T-cell (primary cell): ENCODE measurements at regions not wholly inside any gene's neighbourhood (a gene's known extent, or its start where the extent isn't known, plus 50 kb on each side); places are given as distances from the start of the nearest gene placed in this dataset.

Source experiments
- ATAC-seq, 4 experiments: fragments of 200-7000 bp in 3 of 4; fragments of 150-1000 bp in 1 of 4; cut with Tn5 transposase; replicated peaks in 1 of 4; 1 replicate in 3 of 4; 2 replicates in 1 of 4; pipeline ENCODE4 v1.10.0; 2021; ENCODE audit warnings: moderate library complexity in 3 of 4, mild to moderate bottlenecking in 2 of 4, moderate number of reproducible peaks in 1 of 4
- CTCF ChIA-PET, 2 donors: fragments of 300-600 bp; sonication (Branson Sonifier 250); formaldehyde crosslinking; loops; one replicate each; lab custom pipeline; 2022; ENCODE audit warnings: antibody characterized with exemption in 2 of 2; lab: Charles Lee
- POLR2A ChIA-PET, 2 donors: fragments of 300-600 bp; sonication (Branson Sonifier 250); formaldehyde crosslinking; loops; one replicate each; lab custom pipeline; 2022; ENCODE audit warnings: antibody characterized with exemption in 2 of 2; lab: Charles Lee
- DNase-seq, 35 experiments: peaks; one replicate each; pipeline versions ENCODE4 v3.0.0 to v3.0.0-alpha.2; 2013 to 2023
- H3K27ac ChIP-seq: one replicate; pipeline ENCODE4 v1.5.1; 2013; ENCODE audit warnings: low read length
- H3K27me3 ChIP-seq, 2 experiments: replicated peaks in 1 of 2; 1 replicate in 1 of 2; 2 replicates in 1 of 2; pipeline versions ENCODE4 v1.6.1 to v1.7.0; 2013; ENCODE audit warnings: low read length in 1 of 2, mixed read lengths in 1 of 2; ENCODE audit not compliant: control insufficient read depth in 2 of 2, insufficient read depth in 2 of 2; ENCODE audit errors: extremely low read depth in 1 of 2
- H3K36me3 ChIP-seq, 2 donors: 1 replicate in 1 of 2; 2 replicates in 1 of 2; pipeline versions ENCODE4 v1.6.1 to v1.7.0; 2013; ENCODE audit warnings: low read length in 1 of 2; ENCODE audit not compliant: control insufficient read depth in 2 of 2, insufficient read depth in 1 of 2; ENCODE audit errors: extremely low read depth in 1 of 2
- H3K4me1 ChIP-seq, 2 experiments: 1 replicate in 1 of 2; 2 replicates in 1 of 2; pipeline versions ENCODE4 v1.6.1 to v1.7.0; 2013; ENCODE audit warnings: low read length in 2 of 2, mixed read lengths in 1 of 2; ENCODE audit not compliant: insufficient read depth in 2 of 2, control insufficient read depth in 1 of 2; ENCODE audit errors: extremely low read depth in 1 of 2
- H3K4me3 ChIP-seq, 2 donors: 1 replicate in 1 of 2; 2 replicates in 1 of 2; pipeline versions ENCODE4 v1.5.1 to v1.7.0; 2013; ENCODE audit warnings: mild to moderate bottlenecking in 2 of 2, low read length in 1 of 2, moderate library complexity in 1 of 2; ENCODE audit not compliant: control insufficient read depth in 1 of 2; ENCODE audit errors: extremely low read depth in 1 of 2
- H3K9me3 ChIP-seq: 2 replicates; pipeline ENCODE4 v1.7.0; 2013
- H3K27ac Mint-ChIP-seq, 2 donors: one replicate each; pipeline ENCODE4 v1.8.0; 2020 to 2021; ENCODE audit warnings: mild to moderate bottlenecking in 2 of 2, mixed read lengths in 2 of 2
- H3K27me3 Mint-ChIP-seq, 2 donors: one replicate each; pipeline ENCODE4 v1.8.0; 2021 to 2022; ENCODE audit warnings: mixed read lengths in 2 of 2
- H3K36me3 Mint-ChIP-seq: one replicate; pipeline ENCODE4 v1.8.0; 2021; ENCODE audit warnings: mixed read lengths
- H3K4me1 Mint-ChIP-seq, 3 donors: one replicate each; pipeline ENCODE4 v1.8.0; 2020 to 2022; ENCODE audit warnings: mixed read lengths in 3 of 3, mild to moderate bottlenecking in 1 of 3
- H3K4me3 Mint-ChIP-seq, 3 donors: one replicate each; pipeline ENCODE4 v1.8.0; 2020 to 2022; ENCODE audit warnings: mild to moderate bottlenecking in 3 of 3, mixed read lengths in 3 of 3, moderate library complexity in 3 of 3
- H3K9me3 Mint-ChIP-seq, 3 donors: one replicate each; pipeline ENCODE4 v1.8.0; 2020 to 2022; ENCODE audit warnings: mixed read lengths in 3 of 3
- WGBS: methylation state at CpG from one replicate; pipeline ENCODE4 v1.1.5; 2013; ENCODE audit warnings: missing lambda C conversion rate; ENCODE audit not compliant: insufficient coverage; 5-methylcytosine and 5-hydroxymethylcytosine counted together

DNA sequence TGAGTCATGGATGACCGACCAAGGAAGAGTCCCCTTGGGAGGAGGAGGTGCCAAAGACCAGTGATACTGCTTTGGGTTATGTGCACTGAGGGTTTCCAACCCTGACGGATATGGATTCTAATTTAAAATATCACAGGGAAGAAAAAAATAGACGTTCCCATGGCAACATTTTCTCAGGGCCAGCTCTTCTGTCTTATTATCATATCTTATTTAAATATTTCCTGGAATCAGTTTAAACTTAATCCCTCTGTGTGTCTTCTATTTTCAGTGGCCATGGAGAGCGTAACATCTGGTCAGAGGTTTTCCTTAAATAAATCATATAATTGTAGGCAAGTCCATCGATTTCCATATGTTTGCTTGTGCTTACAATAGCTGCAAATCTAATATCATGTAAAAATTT, 205.4 kb upstream of the FMN2 start:
- WGBS, result 100% methylated on average over 1 of the region's 5 CpGs
- H3K4me1 Mint-ChIP-seq, result no peaks in the 10 kb centered on the region

GRCh38 chr1:239888639-239889038, 203.0 kb upstream of the FMN2 start:
- no peak overlapping the region for H3K4me3 ChIP-seq
- no peak for DNase-seq
- WGBS, result 76% methylated on average over 2 of the region's 4 CpGs
- no peak overlapping the region for H3K27ac Mint-ChIP-seq
- H3K27me3 ChIP-seq, result no peaks in the 10 kb centered on the region
- no peaks in the 10 kb centered on the region for H3K4me1 ChIP-seq
- H3K27me3 Mint-ChIP-seq, result peaks cover 0 to 2% of the 10 kb centered on the region in 2 donors
- no peak overlapping the region for H3K4me3 Mint-ChIP-seq
- H3K4me1 Mint-ChIP-seq, result no peaks in the 10 kb centered on the region
- H3K27ac ChIP-seq, result no peak overlapping the region
- H3K36me3 ChIP-seq, result no peaks in the 10 kb centered on the region
- H3K36me3 Mint-ChIP-seq, result no peaks in the 10 kb centered on the region
- ATAC-seq, result no peak
- CTCF ChIA-PET, result no interaction called here
- no peaks in the 10 kb centered on the region for H3K9me3 ChIP-seq
- no peaks in the 10 kb centered on the region for H3K9me3 Mint-ChIP-seq
- POLR2A ChIA-PET, result no interaction called here

More for the DNA sequence above, 205.4 kb upstream of the FMN2 start:
- Histone ChIP-seq H3K27me3 (no peaks in the 10 kb centered on the region), H3K4me3 (no peak overlapping the region), H3K27ac (no peak overlapping the region), H3K36me3 (no peaks in the 10 kb centered on the region), H3K9me3 (no peaks in the 10 kb centered on the region), H3K4me1 (no peaks in the 10 kb centered on the region)
- no peak overlapping the region for H3K4me3 Mint-ChIP-seq
- no peak overlapping the region for H3K27ac Mint-ChIP-seq
- POLR2A ChIA-PET, result interaction anchor here in 1 of 2 donors (0.8 kb wide), 1 partner anchor 81 kb away, joined by 3 read pairs; no protein-coding TSS in a partner anchor
- DNase-seq (no peak), ATAC-seq (no peak)
- no peaks in the 10 kb centered on the region for H3K9me3 Mint-ChIP-seq
- H3K27me3 Mint-ChIP-seq, result peaks cover 0 to 2% of the 10 kb centered on the region in 2 donors
- H3K36me3 Mint-ChIP-seq, result no peaks in the 10 kb centered on the region
- CTCF ChIA-PET, result interaction anchor here in 1 of 2 donors (0.6 to 0.7 kb wide), 2 partner anchors 418 to 499 kb away, joined by 3 to 4 read pairs; no protein-coding TSS in a partner anchor

DNA sequence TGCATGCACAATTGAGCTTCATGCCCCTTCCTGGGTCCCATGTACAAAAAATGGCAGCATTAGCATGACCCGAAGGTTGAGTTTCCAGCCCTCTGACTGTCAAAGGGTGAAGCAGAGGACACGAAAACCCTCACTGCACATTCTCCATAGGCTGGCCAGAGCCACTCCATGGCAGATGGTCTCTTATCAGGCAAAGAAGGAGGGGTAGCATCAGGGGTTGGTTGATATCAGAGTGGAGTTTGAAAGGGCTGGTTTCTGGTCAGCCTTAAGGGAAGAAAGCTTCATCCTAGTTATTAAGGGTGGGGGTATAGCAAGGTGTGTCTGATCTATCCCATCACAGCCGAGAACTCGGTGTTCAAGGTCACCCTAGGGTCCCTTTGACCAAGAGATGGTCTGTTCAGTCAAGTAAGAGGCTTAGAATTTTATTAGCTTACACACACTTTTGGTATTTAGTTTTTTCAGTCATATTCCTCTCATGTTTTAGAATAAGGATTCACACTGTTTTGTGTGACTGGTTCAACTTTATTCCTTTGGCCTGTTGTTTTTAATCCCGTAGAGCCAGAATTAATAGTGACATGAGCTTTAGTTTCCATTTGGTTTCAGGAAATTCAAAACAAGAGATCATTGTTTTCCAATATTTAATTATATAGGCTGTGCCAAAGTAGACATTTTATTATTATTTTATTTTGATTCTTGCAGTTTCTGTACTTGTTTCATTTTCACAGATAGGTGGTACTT, 199.9 kb upstream of the FMN2 start:
- CTCF ChIA-PET, result no interaction called here
- no peaks in the 10 kb centered on the region for H3K36me3 ChIP-seq

DNA sequence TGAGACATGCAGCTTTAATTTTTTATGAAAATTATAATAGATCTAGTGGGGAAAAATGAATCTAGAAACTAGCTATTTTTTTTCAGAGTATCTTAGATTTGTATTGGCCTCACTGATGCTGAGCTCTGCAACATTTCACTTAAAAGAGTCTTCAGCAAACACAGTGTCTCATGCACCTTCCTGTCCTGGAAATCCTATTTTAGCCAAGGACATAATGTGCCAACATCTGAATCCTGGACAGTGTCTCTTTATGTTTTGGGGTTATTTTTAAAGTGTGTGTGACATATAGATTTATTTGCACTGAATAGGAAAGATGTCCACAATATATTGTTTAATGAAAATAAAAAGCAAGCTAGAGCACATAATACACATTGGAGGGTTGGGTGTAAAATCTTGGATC, 199.1 kb upstream of the FMN2 start:
- no peak overlapping the region for H3K4me3 Mint-ChIP-seq
- H3K27ac Mint-ChIP-seq, result no peak overlapping the region
- no peaks in the 10 kb centered on the region for H3K9me3 Mint-ChIP-seq
- no peak overlapping the region for H3K27ac ChIP-seq
- no peak for ATAC-seq
- H3K27me3 ChIP-seq, result no peaks in the 10 kb centered on the region
- H3K36me3 ChIP-seq, result no peaks in the 10 kb centered on the region
- no peaks in the 10 kb centered on the region for H3K9me3 ChIP-seq
- no peaks in the 10 kb centered on the region for H3K4me1 ChIP-seq
- no peak for DNase-seq
- H3K36me3 Mint-ChIP-seq, result no peaks in the 10 kb centered on the region
- H3K27me3 Mint-ChIP-seq, result peaks cover 2 to 6% of the 10 kb centered on the region in 2 donors
- CTCF ChIA-PET, result interaction anchor here in 1 of 2 donors (0.6 to 0.9 kb wide), 3 partner anchors 489 to 1564 kb away, joined by 3 read pairs; no protein-coding TSS in a partner anchor
- POLR2A ChIA-PET, result interaction anchor here in 1 of 2 donors (0.6 kb wide), 1 partner anchor 241 kb away, joined by 3 read pairs; no protein-coding TSS in a partner anchor
- H3K4me1 Mint-ChIP-seq, result peaks cover 0 to under 1% (median 0%) of the 10 kb centered on the region in 3 donors
- H3K4me3 ChIP-seq, result no peak overlapping the region

More for the DNA sequence above, 199.9 kb upstream of the FMN2 start:
- no peak overlapping the region for H3K27ac Mint-ChIP-seq
- ATAC-seq, result no peak
- H3K27me3 Mint-ChIP-seq, result peaks cover 2 to 6% of the 10 kb centered on the region in 2 donors
- no peaks in the 10 kb centered on the region for H3K36me3 Mint-ChIP-seq
- Histone ChIP-seq H3K9me3 (no peaks in the 10 kb centered on the region), H3K4me3 (no peak overlapping the region), H3K4me1 (no peaks in the 10 kb centered on the region), H3K27ac (no peak overlapping the region), H3K27me3 (no peaks in the 10 kb centered on the region)
- no peaks in the 10 kb centered on the region for H3K9me3 Mint-ChIP-seq
- no peak for DNase-seq
- WGBS, result no CpG with 5 or more reads among the region's 5 CpGs
- H3K4me1 Mint-ChIP-seq, result no peaks in the 10 kb centered on the region
- POLR2A ChIA-PET, result interaction anchor here in 1 of 2 donors (0.6 kb wide), 1 partner anchor 241 kb away, joined by 3 read pairs; no protein-coding TSS in a partner anchor
- no peak overlapping the region for H3K4me3 Mint-ChIP-seq

GRCh38 chr1:239893127-239893731, 198.5 kb upstream of the FMN2 start:
- peaks cover 0 to 3% of the 10 kb centered on the region in 2 experiments for H3K4me1 ChIP-seq
- DNase-seq (no peak), ATAC-seq (no peak)
- no peaks in the 10 kb centered on the region for H3K27me3 ChIP-seq
- H3K4me3 ChIP-seq, result no peak overlapping the region
- H3K36me3 ChIP-seq, result no peaks in the 10 kb centered on the region
- Mint-ChIP-seq H3K27ac (no peak overlapping the region), H3K4me3 (no peak overlapping the region), H3K4me1 (peaks cover 0 to 5% (median 2%) of the 10 kb centered on the region in 3 donors), H3K36me3 (no peaks in the 10 kb centered on the region), H3K27me3 (peaks cover 0 to 6% of the 10 kb centered on the region in 2 donors), H3K9me3 (no peaks in the 10 kb centered on the region)
- no CpG with 5 or more reads among the region's 3 CpGs for WGBS
- no peaks in the 10 kb centered on the region for H3K9me3 ChIP-seq
- H3K27ac ChIP-seq, result no peak overlapping the region
- POLR2A ChIA-PET, result no interaction called here
- CTCF ChIA-PET, result interaction anchor here in 1 of 2 donors (0.5 to 0.9 kb wide), 4 partner anchors 488 to 1565 kb away, joined by 3 read pairs; no protein-coding TSS in a partner anchor

GRCh38 chr1:239896569-239896968, 195.1 kb upstream of the FMN2 start:
- Histone ChIP-seq H3K36me3 (no peaks in the 10 kb centered on the region), H3K4me1 (peaks cover 0 to 4% of the 10 kb centered on the region in 2 experiments), H3K27me3 (no peaks in the 10 kb centered on the region), H3K9me3 (no peaks in the 10 kb centered on the region), H3K4me3 (no peak overlapping the region), H3K27ac (no peak overlapping the region)
- Mint-ChIP-seq H3K9me3 (no peaks in the 10 kb centered on the region), H3K27ac (no peak overlapping the region), H3K36me3 (no peaks in the 10 kb centered on the region), H3K27me3 (peaks cover 2 to 6% of the 10 kb centered on the region in 2 donors), H3K4me1 (peaks cover 0 to 5% (median 2%) of the 10 kb centered on the region in 3 donors), H3K4me3 (no peak overlapping the region)
- no peak for ATAC-seq
- DNase-seq, result no peak
- CTCF ChIA-PET, result interaction anchor here (0.6 to 1.6 kb wide), 2 partner anchors 153 to 484 kb away, joined by 3 to 4 read pairs; no protein-coding TSS in a partner anchor
- POLR2A ChIA-PET, result no interaction called here
- WGBS, result no CpG with 5 or more reads among the region's 2 CpGs
